ENCODE measurements at regions not wholly inside any gene's neighbourhood (a gene's known extent, or its start where the extent isn't known, plus 50 kb on each side); places are given as distances from the start of the nearest gene placed in this dataset.
A peak's percentile ranks its signal among the peaks of the same experiment; 100 is the strongest.

DNA sequence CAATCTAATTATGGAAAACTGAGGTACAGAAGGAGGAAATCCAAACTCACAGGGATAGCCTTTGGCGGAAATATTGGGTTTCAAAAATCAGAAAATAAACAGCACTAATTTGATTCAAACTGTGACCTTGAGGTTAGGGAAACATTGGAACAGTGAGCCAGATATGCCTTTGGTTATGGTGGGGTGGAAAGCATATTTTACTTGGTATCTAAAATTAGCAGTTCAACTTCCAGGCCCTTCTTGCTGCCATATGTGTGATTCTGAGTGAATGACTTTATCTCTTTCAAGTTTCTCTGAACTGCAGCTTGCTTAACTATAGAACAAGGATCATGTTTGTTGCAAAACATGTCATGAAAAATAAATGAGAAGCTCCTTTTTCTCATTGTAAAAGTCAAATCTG, 240.9 kb upstream of the VEGFC start:
- Histone ChIP-seq H3K4me1 (ENCODE audit: insufficient read depth, low read length) (no peaks in the 10 kb centered on the region), H3K4me3 (ENCODE audit: low read length) (no peak overlapping the region), H3K27me3 (ENCODE audit: control insufficient read depth in 1 of 2, insufficient read depth in 2 of 2, low read length in 2 of 2) (no peaks in the 10 kb centered on the region), H3K27ac (ENCODE audit: low read depth in 1 of 2, low read length in 2 of 2) (no peak overlapping the region), H3K9me3 (ENCODE audit: control insufficient read depth in 1 of 2, insufficient read depth in 1 of 2, low read length in 2 of 2) (no peaks in the 10 kb centered on the region), H3K36me3 (ENCODE audit: insufficient read depth, low read length) (no peaks in the 10 kb centered on the region)
- intact Hi-C loops (cut with DNase I, micrococcal nuclease) = no loop called here
- POLR2A ChIA-PET = no interaction called here
- TF ChIP-seq, protein P1, sequence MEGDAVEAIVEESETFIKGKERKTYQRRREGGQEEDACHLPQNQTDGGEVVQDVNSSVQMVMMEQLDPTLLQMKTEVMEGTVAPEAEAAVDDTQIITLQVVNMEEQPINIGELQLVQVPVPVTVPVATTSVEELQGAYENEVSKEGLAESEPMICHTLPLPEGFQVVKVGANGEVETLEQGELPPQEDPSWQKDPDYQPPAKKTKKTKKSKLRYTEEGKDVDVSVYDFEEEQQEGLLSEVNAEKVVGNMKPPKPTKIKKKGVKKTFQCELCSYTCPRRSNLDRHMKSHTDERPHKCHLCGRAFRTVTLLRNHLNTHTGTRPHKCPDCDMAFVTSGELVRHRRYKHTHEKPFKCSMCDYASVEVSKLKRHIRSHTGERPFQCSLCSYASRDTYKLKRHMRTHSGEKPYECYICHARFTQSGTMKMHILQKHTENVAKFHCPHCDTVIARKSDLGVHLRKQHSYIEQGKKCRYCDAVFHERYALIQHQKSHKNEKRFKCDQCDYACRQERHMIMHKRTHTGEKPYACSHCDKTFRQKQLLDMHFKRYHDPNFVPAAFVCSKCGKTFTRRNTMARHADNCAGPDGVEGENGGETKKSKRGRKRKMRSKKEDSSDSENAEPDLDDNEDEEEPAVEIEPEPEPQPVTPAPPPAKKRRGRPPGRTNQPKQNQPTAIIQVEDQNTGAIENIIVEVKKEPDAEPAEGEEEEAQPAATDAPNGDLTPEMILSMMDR (IDR thresholded peaks at IDR 0.05) = no peak
- ATAC-seq (ENCODE audit: poor library complexity) (no peak), DNase-seq (no peak)
- Mint-ChIP-seq H3K27me3 (no peaks in the 10 kb centered on the region), H3K4me3 (no peak overlapping the region), H3K36me3 (ENCODE audit: low read depth) (no peaks in the 10 kb centered on the region), H3K9me3 (no peaks in the 10 kb centered on the region), H3K27ac (no peak overlapping the region), H3K4me1 (ENCODE audit: low read depth) (no peaks in the 10 kb centered on the region)
- CTCF ChIA-PET = interaction anchor here (0.5 kb wide), 1 partner anchor 1698 kb away, joined by 3 read pairs; no protein-coding TSS in a partner anchor

DNA sequence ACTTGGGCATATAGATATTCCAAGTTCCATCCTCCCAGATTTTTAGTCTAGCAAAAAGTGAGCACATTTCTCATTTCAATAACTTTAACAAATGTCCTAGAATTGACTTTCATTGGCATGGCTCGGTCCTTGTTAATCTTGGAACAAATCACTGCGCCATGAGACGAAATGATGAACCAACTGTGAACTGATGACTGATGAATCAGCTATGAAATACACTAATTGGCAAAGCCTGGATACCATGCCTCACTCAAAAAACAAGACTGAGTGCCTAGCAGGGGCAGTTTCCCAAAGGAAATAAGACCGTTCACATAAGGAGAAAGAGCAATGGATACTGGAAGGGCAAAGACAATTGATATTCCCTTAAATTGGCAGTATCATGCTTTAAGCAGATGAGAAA, 248.6 kb upstream of the VEGFC start:
- TF ChIP-seq, protein P1 (IDR thresholded peaks at IDR 0.05) = no peak

DNA sequence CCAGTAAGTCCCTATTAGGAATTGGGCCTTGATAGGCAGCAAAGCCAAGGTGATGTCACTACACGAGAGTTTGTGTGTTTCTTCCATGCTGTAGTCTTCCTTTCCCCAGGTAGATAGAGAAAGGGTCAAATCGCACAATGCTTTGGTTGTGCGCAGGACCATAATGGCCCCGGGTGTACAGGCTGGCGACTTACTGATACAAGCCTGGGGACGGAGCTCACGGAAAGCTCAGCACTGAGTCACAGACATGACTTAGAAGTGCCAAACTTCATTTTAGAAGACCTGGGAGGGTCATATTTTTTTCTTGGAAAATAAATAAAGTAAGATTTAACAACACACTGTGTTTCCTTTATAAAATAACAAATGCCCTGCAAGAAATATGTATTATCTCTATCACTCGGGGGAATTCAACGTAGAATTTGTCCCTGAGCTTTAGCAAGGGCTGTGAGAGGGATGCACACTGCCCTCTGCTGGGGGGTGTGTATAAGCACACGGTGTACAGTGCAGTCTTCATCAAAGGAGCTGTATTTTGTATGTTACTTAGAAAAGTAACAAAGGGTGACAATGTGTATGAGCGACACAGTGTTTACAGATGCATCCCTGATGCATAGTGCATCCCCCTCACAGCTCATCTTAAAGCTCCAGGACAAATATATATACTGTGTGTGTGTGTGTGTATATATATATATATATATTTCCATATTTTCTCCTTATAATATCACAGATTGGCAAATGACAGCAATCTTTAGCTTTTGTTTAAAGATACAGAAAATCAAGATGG, 254.5 kb upstream of the VEGFC start:
- H3K4me3 ChIP-seq (ENCODE audit: low read length) = no peak overlapping the region
- H3K27ac Mint-ChIP-seq = no peak overlapping the region
- H3K36me3 Mint-ChIP-seq (ENCODE audit: low read depth) = no peaks in the 10 kb centered on the region
- no peaks in the 10 kb centered on the region for H3K27me3 ChIP-seq (ENCODE audit: control insufficient read depth in 1 of 2, insufficient read depth in 2 of 2, low read length in 2 of 2)
- ATAC-seq (ENCODE audit: poor library complexity) (peak; percentile 78), DNase-seq (peak; percentile 5 to 63 (median 23))
- H3K4me3 Mint-ChIP-seq = no peak overlapping the region
- intact Hi-C loops (cut with DNase I, micrococcal nuclease) = loop anchor here in 1 of 2 experiments (5.0 to 10.0 kb wide), 2 partner anchors 672 to 1010 kb away; no protein-coding TSS in a partner anchor
- no peaks in the 10 kb centered on the region for H3K4me1 ChIP-seq (ENCODE audit: insufficient read depth, low read length)
- peaks cover 10% of the 10 kb centered on the region for H3K27me3 Mint-ChIP-seq
- ChIA-PET CTCF (interaction anchor here (0.6 to 1.2 kb wide), 4 partner anchors 8 to 1012 kb away, joined by 3 to 7 read pairs (median 3); no protein-coding TSS in a partner anchor), POLR2A (no interaction called here)
- TF ChIP-seq, protein P1 (IDR thresholded peaks at IDR 0.05) = peak; percentile 54
- no peaks in the 10 kb centered on the region for H3K4me1 Mint-ChIP-seq (ENCODE audit: low read depth)
- H3K9me3 Mint-ChIP-seq = no peaks in the 10 kb centered on the region
- H3K36me3 ChIP-seq (ENCODE audit: insufficient read depth, low read length) = no peaks in the 10 kb centered on the region
- H3K27ac ChIP-seq (ENCODE audit: low read depth in 1 of 2, low read length in 2 of 2) = no peak overlapping the region
- no peaks in the 10 kb centered on the region for H3K9me3 ChIP-seq (ENCODE audit: control insufficient read depth in 1 of 2, insufficient read depth in 1 of 2, low read length in 2 of 2)

More for the DNA sequence above, 248.6 kb upstream of the VEGFC start:
- Histone ChIP-seq H3K4me3 (ENCODE audit: low read length) (no peak overlapping the region), H3K27me3 (ENCODE audit: control insufficient read depth in 1 of 2, insufficient read depth in 2 of 2, low read length in 2 of 2) (no peaks in the 10 kb centered on the region), H3K9me3 (ENCODE audit: control insufficient read depth in 1 of 2, insufficient read depth in 1 of 2, low read length in 2 of 2) (no peaks in the 10 kb centered on the region), H3K36me3 (ENCODE audit: insufficient read depth, low read length) (no peaks in the 10 kb centered on the region), H3K27ac (ENCODE audit: low read depth in 1 of 2, low read length in 2 of 2) (no peak overlapping the region), H3K4me1 (ENCODE audit: insufficient read depth, low read length) (no peaks in the 10 kb centered on the region)
- intact Hi-C loops (cut with DNase I, micrococcal nuclease) = loop anchor here in 1 of 2 experiments (10.0 kb wide), 1 partner anchor 667 kb away; no protein-coding TSS in a partner anchor
- ChIA-PET POLR2A (no interaction called here), CTCF (interaction anchor here (1.3 kb wide), 1 partner anchor 25 kb away, joined by 4 read pairs; no protein-coding TSS in a partner anchor)
- ATAC-seq (ENCODE audit: poor library complexity) = no peak
- H3K27me3 Mint-ChIP-seq = peaks cover 6% of the 10 kb centered on the region
- H3K36me3 Mint-ChIP-seq (ENCODE audit: low read depth) = no peaks in the 10 kb centered on the region
- DNase-seq = no peak
- H3K4me3 Mint-ChIP-seq = no peak overlapping the region
- no peak overlapping the region for H3K27ac Mint-ChIP-seq
- H3K9me3 Mint-ChIP-seq = no peaks in the 10 kb centered on the region
- H3K4me1 Mint-ChIP-seq (ENCODE audit: low read depth) = no peaks in the 10 kb centered on the region

Data from CD4-positive, alpha-beta T cell (primary cell).